HG03175 (cell line): ENCODE measurements at regions not wholly inside any gene's neighbourhood (a gene's known extent, or its start where the extent isn't known, plus 50 kb on each side); places are given as distances from the start of the nearest gene placed in this dataset.

Experiments
- ATAC-seq: cut with Tn5 transposase; IDR thresholded peaks from one replicate; pipeline ENCODE4 v1.9.1; 2021; ENCODE audit warnings: mild to moderate bottlenecking, moderate library complexity; ENCODE audit not compliant: unreplicated experiment

DNA sequence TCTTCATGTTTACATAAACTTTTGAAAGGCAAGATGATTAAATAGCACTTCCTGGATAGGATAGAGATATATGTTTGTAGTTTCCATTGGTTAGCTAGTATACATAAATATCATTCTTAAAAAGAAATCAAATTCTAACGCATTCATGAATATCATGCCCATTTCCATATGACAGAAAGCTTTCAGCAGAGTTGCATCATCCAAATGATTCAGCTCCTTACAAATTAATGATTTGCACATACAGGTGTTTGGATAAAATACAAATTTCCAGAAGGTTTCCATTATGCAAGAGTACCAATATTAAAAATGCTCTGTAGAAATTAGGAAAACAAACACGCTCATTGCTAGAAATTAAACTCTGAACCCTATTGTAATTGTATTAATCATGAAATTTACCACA lies 264.4 kb downstream of the FOXG1 start:
- ATAC-seq = no peak

DNA sequence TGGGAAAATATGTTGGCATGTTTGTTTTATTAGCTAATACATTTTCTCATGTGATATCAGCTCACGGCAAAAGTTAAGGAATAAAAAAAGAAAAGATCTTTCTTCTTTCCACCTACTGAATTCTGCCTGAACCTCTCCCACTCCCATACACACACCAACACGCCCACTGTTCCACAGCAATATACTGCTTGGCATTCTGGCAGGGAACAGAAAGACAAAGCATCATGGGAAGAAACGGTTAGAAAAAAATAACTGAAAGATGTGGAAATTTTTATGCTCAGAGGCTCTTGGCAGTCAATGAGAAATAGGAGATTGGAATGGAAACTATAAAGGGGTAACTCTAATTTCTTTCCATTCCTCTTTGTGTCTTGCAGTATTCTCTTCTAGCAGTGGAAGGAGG lies 268.5 kb downstream of the FOXG1 start:
- ATAC-seq = no peak

DNA sequence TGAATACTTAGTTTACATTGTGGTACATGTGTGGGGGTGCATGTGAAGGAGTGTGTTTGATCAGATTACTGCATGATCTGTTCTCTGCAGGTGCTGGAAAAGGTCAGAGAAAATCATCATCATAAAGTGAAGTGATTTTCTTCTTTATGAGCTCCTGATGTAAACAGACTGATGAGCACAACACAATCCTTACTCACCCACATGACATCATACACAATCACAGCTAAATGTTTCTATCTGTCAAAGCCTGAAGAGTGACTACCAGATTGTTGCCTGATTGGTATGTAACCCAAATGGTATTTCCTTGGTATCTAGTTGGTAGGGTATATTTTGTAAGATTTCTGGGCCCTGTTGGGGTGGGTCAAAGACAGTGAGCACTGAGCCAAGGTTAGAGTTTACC lies 270.8 kb downstream of the FOXG1 start:
- ATAC-seq = no peak

DNA sequence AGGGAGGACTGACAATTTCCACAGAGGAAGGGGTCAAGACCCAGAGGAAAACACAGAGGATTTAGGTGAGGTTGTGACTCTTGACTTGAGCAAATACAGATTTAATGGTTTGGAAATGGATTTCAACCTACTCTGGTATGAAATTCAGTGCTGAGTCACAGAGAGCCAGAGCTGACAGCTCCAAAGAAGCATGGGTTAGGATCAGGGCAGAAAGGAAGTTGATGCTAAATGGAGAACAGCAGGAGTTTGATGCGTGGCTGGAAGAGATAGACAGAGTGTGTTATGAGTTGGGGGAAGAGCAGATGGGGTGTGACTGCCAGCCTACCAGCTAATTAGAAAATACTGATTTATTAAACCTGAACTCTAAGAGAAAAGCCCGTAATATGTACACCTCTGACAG lies 272.6 kb downstream of the FOXG1 start:
- no peak for ATAC-seq

DNA sequence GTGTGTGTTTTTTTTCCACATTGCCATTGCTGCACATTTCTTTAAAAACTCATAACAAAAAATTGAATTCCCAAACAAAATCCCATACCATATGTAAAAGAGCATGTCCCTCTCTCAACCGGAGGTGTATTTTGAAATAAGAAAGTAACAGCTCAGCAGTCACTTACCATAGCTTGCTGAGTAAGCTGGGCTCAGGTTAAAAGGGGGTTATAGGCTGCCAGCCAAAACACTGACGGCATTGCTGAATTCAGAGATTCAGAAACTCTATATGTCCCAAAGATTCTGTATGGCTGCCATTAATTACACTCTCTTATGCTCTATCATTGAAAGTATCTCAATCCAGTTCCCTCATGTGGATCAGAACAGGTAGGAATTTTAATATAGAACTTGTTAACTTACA lies 276.0 kb downstream of the FOXG1 start:
- no peak for ATAC-seq

DNA sequence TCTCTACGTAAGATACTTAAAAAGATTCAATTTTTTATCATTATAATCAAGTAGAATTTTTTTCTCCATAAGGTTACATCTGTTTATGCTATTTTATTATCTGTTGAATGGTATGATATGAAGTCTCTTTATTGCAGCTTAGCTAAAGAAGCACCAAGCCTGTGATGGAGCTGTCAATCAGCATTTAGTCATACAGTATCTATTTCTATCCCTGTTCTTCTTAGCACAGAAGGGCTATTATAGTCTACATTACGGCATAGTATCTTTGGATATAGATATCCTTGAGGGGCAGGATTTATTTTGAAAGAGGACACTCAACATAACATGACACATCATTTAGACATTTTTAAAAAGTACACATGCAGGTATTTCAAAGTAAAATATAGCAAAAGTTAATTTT lies 277.1 kb downstream of the FOXG1 start:
- ATAC-seq = no peak

DNA sequence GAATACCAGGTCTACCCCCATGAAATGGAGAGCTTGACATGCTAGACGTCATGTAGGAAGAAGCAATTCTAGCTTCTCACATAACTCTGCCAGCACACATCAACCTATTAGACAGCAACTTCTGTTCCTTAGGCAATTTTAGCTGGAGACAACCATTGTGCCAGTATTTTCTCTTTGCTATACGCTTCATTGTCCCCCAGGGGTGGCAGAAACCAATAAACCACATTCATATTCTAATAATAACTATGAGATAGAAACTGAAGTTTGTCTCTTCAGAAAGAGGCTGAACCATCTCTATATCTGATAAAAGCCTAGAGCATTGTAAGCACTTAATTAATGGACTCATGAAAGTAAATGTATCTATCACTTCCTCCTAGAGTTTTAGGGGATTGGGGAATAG lies 278.6 kb downstream of the FOXG1 start:
- ATAC-seq = no peak

DNA sequence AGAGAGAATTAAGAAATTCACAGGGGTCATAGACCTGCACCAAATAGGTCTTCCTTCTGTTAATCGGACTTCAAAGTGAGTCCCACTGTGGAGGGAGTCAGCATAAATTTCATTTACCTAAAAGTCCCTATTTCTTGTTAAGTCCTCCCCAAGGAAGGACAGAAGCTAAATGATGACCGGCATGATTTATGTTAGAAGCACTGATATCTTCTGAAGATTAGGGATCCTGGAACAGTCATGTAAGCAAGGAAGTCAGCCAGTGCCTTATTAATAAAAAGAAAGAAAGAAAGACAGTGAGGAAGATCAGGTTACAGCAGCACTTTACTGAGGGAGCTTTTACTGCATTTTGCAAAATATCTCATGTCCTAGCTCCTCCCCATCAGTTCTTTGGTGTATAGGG lies 287.5 kb downstream of the FOXG1 start:
- ATAC-seq = no peak

DNA sequence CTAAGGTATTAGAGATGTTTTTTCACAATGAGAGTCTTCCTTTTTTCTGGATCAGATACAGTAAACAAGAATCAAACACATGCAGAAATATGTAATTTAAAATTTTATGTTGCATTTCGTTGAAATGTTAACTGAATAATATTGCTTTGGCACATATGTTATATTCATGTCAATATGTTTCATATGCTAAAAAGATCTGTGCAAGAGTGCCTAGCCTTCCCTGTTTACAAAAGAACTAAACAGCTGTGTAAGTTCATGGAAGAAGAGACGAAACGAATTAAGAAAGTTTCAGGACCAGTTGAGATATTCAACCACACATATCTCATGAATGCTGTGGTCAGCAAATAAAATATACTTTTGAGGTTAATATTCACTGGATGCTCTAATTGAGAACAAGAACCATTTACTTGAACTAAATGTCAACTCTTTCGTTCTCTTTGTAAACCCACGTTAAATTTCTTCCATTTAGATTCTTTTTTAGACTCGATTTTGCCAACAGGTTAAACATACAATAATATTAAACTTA lies 289.5 kb downstream of the FOXG1 start:
- ATAC-seq = no peak

DNA sequence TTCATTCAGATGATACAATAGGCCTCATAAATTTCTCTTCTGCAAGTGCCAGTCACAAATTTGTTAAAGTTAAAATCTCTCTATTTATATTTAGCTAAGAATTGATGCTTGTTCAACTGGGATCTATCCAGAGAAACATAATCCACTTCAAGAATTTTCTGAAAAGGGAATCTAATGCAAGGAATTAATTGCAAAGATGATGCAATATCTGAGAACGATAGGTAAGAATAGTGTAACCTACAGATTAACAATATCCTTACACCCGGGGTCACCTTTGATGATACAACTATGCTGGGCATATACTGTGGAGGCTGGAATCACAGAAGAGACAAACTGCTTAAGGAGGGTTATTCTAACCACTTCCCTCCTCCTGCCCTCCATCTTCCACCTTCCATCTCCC lies 295.1 kb downstream of the FOXG1 start:
- ATAC-seq = no peak

DNA sequence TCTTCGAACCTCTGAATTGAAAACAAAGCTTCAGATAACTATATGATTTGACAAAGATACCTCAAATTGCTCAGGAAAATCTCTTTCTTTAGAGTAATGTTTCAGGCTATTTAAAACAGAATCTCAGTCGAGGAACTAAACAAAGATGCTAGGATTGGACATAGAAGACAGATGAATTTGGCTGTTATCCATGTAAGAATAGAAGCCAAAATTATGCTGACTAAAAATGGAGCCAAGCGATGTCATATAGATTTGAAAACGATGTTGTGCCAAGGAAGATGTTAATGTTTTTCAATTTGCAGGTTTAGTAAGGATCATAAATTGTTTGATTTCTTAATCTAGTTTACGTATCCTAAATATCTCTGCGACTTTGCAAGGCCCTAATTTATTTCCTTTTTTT lies 295.9 kb downstream of the FOXG1 start:
- no peak for ATAC-seq

DNA sequence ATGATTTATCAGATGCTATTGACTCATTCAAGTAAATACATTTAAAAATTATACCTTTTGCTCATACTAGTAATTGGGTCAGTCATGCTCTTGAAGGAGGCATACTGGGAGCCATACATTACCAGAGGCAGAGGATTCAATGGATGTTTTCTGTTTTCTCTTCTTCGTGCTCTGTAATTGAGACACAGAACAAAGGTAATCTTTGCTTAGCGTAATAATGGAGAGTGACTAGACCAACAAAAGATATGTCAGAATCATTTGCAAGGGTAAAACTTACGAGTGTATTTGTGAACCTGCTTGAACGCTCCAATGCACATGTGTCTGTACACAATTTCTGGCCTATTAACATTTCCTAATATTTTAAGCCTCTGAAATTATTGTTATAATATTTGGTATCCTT lies 296.4 kb downstream of the FOXG1 start:
- ATAC-seq = no peak

DNA sequence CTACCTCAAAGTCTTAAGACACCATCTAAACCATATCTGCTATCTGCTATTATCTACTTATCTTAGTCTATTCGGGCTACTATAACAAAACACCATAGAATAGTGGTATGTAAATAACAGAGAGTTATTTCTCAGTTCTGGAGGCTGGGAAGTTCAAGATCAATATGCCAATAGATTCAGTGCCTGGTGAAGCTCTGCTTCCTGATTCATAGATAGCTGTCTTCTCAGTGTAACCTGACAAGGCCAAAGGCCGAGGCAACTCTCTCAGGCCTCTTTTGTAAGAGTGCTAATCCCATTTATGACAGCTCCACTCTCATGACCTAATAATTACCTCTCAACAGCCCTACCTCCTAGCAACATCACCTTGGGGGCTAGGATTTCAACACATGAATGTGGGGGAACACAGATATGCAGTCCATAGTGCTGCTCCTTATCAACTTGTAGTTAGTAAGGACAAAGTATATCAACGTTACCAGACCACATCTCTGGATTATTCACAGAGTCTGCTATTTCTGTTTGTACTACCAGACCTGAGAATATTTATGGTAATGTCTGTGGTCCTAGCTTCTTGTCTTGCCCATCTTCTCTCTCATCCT lies 297.8 kb downstream of the FOXG1 start:
- no peak for ATAC-seq

DNA sequence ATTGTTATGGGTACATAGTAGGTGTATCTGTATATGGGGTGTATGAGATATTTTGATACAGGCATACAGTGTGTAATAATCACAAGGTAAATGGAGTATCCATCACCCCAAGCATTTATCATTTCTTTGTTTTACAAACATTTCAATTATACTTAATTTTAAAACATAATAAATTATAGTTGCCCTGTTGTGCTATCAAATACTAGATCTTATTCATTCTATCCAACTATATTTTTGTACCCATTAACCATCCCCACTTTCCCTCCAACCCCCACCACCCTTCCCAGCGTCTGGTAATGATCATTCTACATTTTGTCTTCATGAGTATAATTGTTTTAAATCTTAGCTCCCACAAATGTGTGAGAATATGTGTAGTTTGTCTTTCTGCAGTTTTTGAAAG lies 302.6 kb downstream of the FOXG1 start:
- ATAC-seq = no peak

DNA sequence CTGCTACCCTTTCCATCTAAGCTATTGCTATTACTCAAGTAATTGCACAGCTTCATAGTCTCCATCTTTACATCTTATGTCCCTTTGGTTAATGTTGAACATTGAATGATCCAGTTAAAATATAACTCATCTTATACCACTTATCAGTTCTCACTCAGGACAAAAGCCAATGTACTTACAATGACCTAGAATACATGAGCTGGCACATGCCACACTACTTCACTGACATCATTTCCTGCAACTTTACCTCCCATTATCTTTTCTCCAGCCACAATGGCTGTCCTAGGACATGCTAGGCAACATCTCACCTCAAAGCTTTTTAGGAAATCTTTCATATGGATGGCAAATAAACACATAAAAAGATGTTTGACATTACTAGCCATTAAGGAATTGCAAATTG lies 309.2 kb downstream of the FOXG1 start:
- no peak for ATAC-seq

DNA sequence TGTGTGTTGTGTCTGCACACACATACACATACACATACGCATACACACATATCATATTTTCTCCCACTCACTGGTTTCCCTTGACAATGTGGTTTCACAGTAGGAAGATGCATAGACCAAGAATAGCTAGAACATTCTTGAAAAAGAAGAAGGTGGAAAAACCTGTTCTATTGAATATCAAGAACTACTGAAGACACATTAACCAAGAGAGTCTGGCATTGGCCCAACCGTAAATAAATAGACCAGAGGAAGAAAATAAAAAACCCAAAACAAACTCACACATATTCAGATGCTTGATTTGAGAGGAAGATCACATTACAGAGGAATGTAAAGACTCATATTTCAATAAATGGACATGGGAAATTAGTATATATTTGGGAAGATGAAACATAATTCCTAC lies 311.3 kb downstream of the FOXG1 start:
- ATAC-seq = no peak

DNA sequence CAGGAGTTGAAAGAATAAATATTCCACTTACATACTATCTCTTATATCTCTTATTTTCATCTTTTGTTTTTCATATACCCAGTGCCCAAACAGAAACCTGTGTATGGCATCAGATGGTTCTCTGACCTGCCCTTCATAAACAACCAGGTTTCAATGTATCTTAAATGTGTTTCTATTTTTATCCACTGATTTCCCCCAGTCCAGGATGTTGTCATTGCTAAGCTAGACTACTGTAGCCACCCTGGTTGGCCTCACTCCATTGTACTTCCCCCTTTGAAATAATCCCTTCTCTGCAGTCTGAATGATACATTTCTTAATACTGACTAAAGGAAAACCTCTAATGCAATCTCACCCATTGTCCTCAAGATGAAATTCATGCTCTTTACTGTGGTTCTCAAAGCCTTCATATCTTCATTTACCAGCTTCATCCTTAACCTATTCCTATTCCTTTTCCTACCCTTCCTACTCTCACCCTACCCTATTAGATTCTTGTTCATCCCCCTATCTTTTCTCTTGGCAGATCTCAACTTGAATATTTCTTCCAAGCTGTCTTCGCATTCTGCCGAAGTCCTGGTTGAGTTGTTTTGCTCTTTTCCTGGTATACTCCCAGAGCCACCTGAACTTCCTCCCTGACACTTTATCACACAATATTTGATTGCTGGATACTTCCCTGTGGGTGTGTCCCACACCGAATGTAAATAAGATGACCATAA lies 312.4 kb downstream of the FOXG1 start:
- no peak for ATAC-seq

DNA sequence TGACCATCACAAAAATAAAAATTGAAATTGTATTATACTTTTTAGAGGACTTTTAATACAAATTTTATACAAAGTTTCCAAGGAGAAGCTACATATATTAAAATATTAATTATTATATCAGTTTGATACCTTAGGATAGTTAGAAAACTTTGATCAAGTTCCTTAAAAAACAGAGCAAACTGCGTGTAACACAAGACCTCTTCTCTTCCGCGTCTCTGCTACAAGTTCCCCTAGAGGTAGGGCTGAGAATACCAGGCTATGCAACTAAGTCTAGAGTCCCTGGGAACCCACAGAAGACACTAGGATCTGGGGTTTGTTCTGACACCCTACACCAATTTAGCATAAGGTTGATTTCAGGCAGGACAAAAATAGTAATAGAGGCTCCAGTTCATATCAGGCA lies 319.0 kb downstream of the FOXG1 start:
- ATAC-seq = no peak

DNA sequence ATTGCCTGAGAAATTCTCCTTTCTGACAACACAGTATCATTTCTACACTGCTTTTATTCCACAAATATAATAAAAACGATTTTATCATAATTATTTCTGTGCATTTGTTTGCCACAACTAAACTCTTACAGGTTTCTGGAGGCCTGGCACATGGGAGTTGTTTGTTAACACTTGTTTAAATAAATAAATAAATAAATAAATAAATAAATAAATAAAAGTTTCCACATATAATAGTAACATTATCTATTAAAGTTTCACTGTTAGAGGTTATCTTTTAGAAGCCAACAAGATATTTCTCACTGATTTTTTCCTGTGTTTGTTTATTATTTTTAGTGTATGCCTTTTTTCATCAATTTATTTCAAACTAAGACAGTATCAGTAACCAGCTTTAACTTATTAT lies 323.3 kb downstream of the FOXG1 start:
- no peak for ATAC-seq

DNA sequence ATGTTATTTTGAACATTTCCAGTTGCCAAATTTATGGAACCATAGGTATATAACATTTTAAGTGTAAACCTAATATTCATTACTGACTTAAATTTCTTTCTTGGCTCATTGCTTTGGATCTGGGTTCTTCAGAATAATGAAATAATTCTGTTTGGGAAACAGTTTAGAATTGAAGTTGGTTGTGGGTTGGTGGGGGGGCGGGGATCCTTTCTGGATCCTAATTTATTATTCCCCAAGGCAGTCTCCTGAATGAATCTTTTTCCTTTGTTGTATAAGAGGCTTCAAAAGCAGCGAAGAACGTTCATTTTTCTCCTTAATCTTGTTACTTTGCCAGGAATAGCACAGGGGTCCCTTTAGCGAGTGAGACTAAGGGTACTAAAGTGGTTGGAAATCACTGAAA lies 325.5 kb downstream of the FOXG1 start:
- no peak for ATAC-seq

DNA sequence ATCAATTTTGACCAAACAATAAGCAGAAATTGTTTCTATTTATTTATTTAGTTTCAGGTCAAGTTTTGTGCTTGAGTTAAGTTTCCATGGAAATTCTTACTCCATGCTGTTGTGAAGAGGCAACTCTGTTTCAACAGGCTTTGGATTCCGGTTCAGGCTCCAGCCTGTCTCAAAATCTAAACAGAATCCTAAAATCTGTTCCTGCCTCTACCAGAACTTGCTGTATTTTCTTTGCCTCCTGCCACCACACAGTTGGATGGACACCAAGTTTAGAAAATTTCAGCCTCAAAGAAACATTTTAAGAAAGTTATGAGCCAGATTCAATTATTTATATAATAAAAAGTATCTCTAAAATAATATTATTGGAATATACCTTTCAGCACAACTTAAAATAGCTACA lies 330.9 kb downstream of the FOXG1 start:
- no peak for ATAC-seq

DNA sequence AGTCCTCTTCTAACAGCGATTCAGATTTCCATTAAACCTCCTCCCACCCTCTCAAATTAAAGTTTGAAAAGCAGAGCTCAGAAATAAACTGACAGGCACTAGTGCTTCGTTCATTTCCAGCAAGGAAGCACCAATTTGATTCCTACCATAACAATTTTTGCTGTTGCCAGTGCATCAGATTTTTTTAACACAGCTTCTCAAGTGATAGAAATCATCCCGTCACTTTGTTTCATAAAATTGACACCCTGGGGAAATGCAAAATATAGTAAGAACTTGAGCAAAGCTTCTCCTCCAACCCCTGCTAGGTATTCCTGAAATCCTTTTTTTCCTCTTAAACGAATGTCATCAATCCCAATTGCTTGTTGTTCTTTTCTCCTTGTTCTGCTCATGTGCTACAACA lies 332.1 kb downstream of the FOXG1 start:
- ATAC-seq = no peak

DNA sequence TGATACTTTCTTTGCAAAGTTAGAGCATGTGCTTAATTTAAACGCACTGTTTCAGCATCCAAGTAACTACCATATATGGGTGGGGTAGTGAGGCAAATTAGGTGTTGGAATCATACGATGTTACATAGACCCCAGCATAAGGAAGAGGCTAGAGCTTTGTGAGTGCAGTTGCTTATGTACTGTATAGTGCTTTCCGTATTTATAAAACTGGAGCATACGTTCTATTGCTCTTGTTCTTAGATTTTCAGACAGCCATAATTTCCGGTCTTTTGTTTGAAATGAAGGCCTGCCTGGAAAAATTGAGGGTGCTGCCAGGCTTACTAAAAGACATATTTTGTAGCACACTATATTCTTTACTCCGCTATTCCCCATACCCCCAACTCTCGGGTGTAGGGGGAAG lies 335.7 kb downstream of the FOXG1 start:
- ATAC-seq = no peak
